GM18505 (cell line): ENCODE measurements at regions not wholly inside any gene's neighbourhood (a gene's known extent, or its start where the extent isn't known, plus 50 kb on each side); places are given as distances from the start of the nearest gene placed in this dataset.
"Not testable (repeated sequence)": the region's sequence is repeated elsewhere in the genome, so short reads cannot be mapped to it uniquely, and the experiment has no call there.

Experiments used
- ATAC-seq: cut with Tn5 transposase; IDR thresholded peaks from one replicate; pipeline ENCODE4 v1.9.1; 2021; ENCODE audit not compliant: unreplicated experiment
- POLR2A ChIP-seq: IDR thresholded peaks from 4 replicates; pipeline ENCODE4 v1.6.1; 2011; ENCODE audit warnings: borderline replicate concordance; ENCODE audit not compliant: insufficient read depth, insufficient read length; ENCODE audit errors: extremely low read depth

DNA sequence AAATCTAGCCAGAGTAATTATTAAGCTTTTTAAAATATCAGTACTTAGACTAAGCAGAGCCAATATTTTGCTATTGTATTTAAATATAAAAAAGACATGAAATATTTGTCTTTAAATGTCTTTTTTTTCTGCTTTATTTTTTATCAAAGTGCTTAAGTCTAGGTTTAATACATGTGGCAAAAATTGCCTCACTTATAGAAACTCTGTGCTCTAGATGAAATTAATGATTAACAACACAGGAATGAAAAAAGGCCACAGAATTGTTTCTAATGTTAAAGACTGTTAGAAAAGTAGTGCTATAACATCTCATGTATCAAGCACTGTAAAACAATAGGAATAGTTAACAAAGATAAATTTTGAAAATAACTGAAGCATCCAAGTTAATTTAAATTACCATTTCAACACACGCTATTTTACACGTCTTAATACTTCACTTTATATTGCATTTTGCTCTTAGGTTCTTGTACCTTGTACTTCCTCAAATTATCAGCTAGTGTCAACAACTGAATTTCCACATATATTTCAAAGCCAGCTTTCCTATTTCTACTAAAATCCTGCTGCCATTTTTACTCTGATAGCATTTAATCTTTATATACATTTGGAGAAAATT, 1515.1 kb downstream of the HACE1 start:
- no peak for TF ChIP-seq POLR2A
- no peak for ATAC-seq

GRCh38 chr6:103335412-103335811, 1524.3 kb downstream of the HACE1 start:
- no peak for ATAC-seq
- no peak for TF ChIP-seq POLR2A

DNA sequence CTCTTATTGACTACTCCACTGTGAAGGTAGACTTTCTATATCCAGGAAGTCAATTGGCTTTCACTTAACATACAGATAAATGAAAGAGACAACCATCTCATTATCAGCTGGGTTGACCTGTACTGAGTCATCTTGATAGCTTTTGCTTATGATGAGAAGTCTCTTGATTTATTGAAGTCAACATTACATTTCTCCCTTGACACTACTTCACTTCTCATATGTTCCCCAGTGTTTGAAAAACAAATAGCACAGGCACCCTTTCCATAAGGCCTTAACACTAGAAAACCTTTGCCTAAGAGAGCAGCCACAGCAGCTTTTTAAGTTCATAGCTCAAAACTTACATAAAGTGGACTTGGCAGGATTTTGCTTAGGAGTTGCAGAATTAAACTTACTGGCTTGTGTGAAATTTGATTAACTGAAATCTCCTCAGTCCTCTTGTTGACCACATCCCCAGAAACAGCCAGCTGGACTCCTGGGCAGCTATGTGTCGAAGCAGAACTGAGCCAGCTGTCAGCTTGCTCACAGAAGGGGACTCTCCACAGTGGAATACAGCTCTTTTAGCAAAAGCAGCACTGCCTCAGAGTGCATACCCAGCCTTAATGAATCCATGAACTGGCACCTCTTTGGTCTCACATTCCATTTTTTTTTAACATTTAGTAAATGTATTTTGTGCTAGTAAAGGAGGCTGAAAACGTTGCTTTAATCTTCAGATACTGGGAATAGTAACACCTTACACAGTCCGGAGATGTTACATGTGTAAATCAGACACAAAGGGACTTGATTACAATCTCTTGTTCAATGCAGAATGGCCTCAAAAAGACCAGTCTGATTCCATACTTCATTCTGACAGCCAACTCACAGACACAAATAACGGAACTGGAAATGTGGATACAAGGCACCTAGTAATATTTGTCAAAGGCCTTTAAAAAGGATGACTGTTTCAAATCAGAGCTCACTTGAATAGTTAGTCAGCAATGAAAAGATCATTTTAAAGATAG, 1532.7 kb downstream of the HACE1 start:
- no peak for ATAC-seq
- TF ChIP-seq POLR2A: no peak

- TF ChIP-seq POLR2A: no peak
- ATAC-seq: no peak
Observed at GRCh38 chr6:103313432-103313831, 1546.3 kb downstream of the HACE1 start.

GRCh38 chr6:103294376-103294775, 1565.3 kb downstream of the HACE1 start:
- not testable (repeated sequence) for ATAC-seq

DNA sequence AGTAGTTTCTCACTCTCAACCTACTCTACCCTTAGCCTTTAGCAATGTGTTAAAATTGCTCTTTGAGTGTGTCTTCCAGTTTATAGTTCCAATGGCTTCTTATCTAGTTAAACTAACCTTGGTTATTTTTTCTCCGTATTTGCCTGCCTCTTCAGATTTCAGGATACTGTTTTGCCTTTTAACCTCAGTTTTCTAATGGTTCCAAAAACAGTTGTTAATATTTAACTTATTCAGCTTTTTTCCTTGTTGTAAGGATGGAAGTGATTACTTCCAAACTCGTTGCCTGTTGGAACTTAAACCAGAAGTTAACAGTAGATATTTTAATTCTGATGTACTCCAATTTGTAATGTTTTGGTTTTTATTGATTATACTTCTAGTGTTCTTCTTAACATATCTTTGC, 1574.9 kb downstream of the HACE1 start:
- TF ChIP-seq POLR2A: no peak
- ATAC-seq: no peak

DNA sequence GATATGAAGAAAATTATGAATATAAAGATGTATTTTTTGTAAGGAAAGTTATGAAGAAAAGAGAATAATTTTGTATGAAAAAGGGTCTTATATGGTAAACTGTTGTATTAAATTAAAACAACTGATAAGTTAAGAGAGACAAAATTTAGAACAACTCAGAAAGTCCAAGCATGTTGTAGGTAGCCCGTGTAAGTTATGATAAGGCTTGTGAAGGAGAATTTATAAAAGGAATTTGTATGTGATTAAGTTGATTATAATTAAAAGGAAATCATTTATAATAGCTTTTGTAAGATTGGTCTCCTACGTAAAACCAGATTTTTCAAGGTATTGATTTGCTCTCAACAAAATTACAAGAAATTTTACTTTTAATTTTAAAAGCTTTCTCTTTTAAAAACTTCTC, 1579.3 kb downstream of the HACE1 start:
- ATAC-seq: no peak
- no peak for TF ChIP-seq POLR2A

GRCh38 chr6:103277936-103278335, 1581.8 kb downstream of the HACE1 start:
- TF ChIP-seq POLR2A: no peak
- no peak for ATAC-seq

- no peak for ATAC-seq
- no peak for TF ChIP-seq POLR2A
Observed at GRCh38 chr6:103273048-103273447, 1586.7 kb downstream of the HACE1 start.

- no peak for ATAC-seq
- TF ChIP-seq POLR2A: no peak
Observed at GRCh38 chr6:103269581-103269980, 1590.1 kb downstream of the HACE1 start.

GRCh38 chr6:103268335-103268734, 1591.4 kb downstream of the HACE1 start:
- no peak for TF ChIP-seq POLR2A
- ATAC-seq: no peak

GRCh38 chr6:103264020-103264419, 1595.7 kb downstream of the HACE1 start:
- TF ChIP-seq POLR2A: no peak
- ATAC-seq: no peak

GRCh38 chr6:103255132-103255531, 1604.6 kb downstream of the HACE1 start:
- ATAC-seq: no peak
- TF ChIP-seq POLR2A: no peak

DNA sequence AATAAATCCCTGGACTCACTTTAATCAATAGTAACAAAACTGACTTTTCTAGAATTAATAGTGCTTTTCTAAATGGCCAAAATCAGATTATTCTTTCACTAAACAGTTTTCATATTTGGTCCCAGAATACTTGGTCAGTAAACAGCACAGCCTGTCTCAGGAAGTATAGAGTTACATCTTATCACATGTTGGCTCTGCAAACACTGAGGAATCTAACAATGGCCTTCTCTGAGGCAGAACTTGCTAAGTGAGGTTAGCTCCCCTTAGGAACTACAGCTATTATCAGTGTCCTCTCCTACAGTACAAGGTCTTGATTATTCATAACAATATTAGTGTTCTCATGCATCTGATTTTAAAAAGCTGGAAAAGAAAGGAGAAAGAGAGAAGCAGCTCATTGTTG, 1622.8 kb downstream of the HACE1 start:
- no peak for TF ChIP-seq POLR2A
- no peak for ATAC-seq
